SJSA1 (cell line): ENCODE measurements at regions not wholly inside any gene's neighbourhood (a gene's known extent, or its start where the extent isn't known, plus 50 kb on each side); places are given as distances from the start of the nearest gene placed in this dataset.

Experiments used
- DNase-seq, 2 experiments: peaks; one replicate each; pipeline ENCODE4 v3.0.0-alpha.2; 2015 to 2020; ENCODE audit warnings: low spot score in 2 of 2, low read depth in 1 of 2
- H3K27ac ChIP-seq: fragments of 250-450 bp; sonication (Bioruptor Pico); 2 replicates; pipeline ENCODE4 v1.5.1; 2020; ENCODE audit warnings: mild to moderate bottlenecking, moderate library complexity
- H3K27me3 ChIP-seq: fragments of 250-450 bp; sonication (Bioruptor Pico); replicated peaks from 2 replicates; pipeline ENCODE4 v1.5.1; 2020; ENCODE audit warnings: mild to moderate bottlenecking, moderate library complexity
- H3K36me3 ChIP-seq: fragments of 250-450 bp; sonication (Bioruptor Pico); 2 replicates; pipeline ENCODE4 v1.5.1; 2020; ENCODE audit warnings: mild to moderate bottlenecking
- H3K4me1 ChIP-seq: fragments of 250-450 bp; sonication (Bioruptor Pico); replicated peaks from 2 replicates; pipeline ENCODE4 v1.6.1; 2021; ENCODE audit warnings: mild to moderate bottlenecking
- H3K4me3 ChIP-seq: fragments of 250-450 bp; sonication (Bioruptor Pico); 2 replicates; pipeline ENCODE4 v1.5.1; 2020; ENCODE audit warnings: mild to moderate bottlenecking
- H3K9me3 ChIP-seq: fragments of 250-450 bp; sonication (Bioruptor Pico); replicated peaks from 2 replicates; pipeline ENCODE4 v1.5.1; 2020; ENCODE audit warnings: mild to moderate bottlenecking

- no peak overlapping the region for H3K4me3 ChIP-seq
- H3K9me3 ChIP-seq, result no peaks in the 10 kb centered on the region
- no peaks in the 10 kb centered on the region for H3K4me1 ChIP-seq
- DNase-seq, result no peak
- no peaks in the 10 kb centered on the region for H3K36me3 ChIP-seq
- no peak overlapping the region for H3K27ac ChIP-seq
- H3K27me3 ChIP-seq, result peaks cover 27% of the 10 kb centered on the region
These were observed 100.7 kb upstream of the SFSWAP start for GRCh38 chr12:131610181-131610580.

- Histone ChIP-seq H3K36me3 (no peaks in the 10 kb centered on the region), H3K9me3 (no peaks in the 10 kb centered on the region), H3K4me1 (no peaks in the 10 kb centered on the region), H3K27me3 (peaks cover 21% of the 10 kb centered on the region), H3K27ac (no peak overlapping the region), H3K4me3 (no peak overlapping the region)
- no peak for DNase-seq
These were observed 100.0 kb upstream of the SFSWAP start for GRCh38 chr12:131610891-131611290.

- H3K4me1 ChIP-seq, result no peaks in the 10 kb centered on the region
- no peak for DNase-seq
These were observed 99.3 kb upstream of the SFSWAP start for GRCh38 chr12:131611416-131612091.

GRCh38 chr12:131612092-131612755 lies 98.7 kb upstream of the SFSWAP start:
- no peak for DNase-seq
- no peak overlapping the region for H3K27ac ChIP-seq
- H3K9me3 ChIP-seq, result no peaks in the 10 kb centered on the region
- H3K27me3 ChIP-seq, result peaks cover 21% of the 10 kb centered on the region
- H3K4me3 ChIP-seq, result no peak overlapping the region
- no peaks in the 10 kb centered on the region for H3K36me3 ChIP-seq
- H3K4me1 ChIP-seq, result no peaks in the 10 kb centered on the region

More at GRCh38 chr12:131611416-131612091, 99.3 kb upstream of the SFSWAP start:
- H3K36me3 ChIP-seq, result no peaks in the 10 kb centered on the region
- H3K9me3 ChIP-seq, result no peaks in the 10 kb centered on the region
- H3K4me3 ChIP-seq, result no peak overlapping the region
- peaks cover 21% of the 10 kb centered on the region for H3K27me3 ChIP-seq
- no peak overlapping the region for H3K27ac ChIP-seq

GRCh38 chr12:131613186-131613585 lies 97.7 kb upstream of the SFSWAP start:
- no peaks in the 10 kb centered on the region for H3K36me3 ChIP-seq
- H3K9me3 ChIP-seq, result no peaks in the 10 kb centered on the region
- H3K4me1 ChIP-seq, result no peaks in the 10 kb centered on the region
- no peak overlapping the region for H3K4me3 ChIP-seq
- no peak overlapping the region for H3K27ac ChIP-seq
- DNase-seq, result no peak
- H3K27me3 ChIP-seq, result peaks cover 16% of the 10 kb centered on the region

- Histone ChIP-seq H3K27me3 (peaks cover 12% of the 10 kb centered on the region), H3K9me3 (no peaks in the 10 kb centered on the region), H3K27ac (no peak overlapping the region), H3K4me3 (no peak overlapping the region), H3K36me3 (no peaks in the 10 kb centered on the region), H3K4me1 (no peaks in the 10 kb centered on the region)
- no peak for DNase-seq
These were observed 97.2 kb upstream of the SFSWAP start for GRCh38 chr12:131613678-131614077.

GRCh38 chr12:131615326-131616042 lies 95.4 kb upstream of the SFSWAP start:
- H3K27me3 ChIP-seq, result peaks cover 3% of the 10 kb centered on the region; the same call in 1 of the 2 replicates
- no peak overlapping the region for H3K27ac ChIP-seq
- H3K9me3 ChIP-seq, result no peaks in the 10 kb centered on the region
- no peaks in the 10 kb centered on the region for H3K36me3 ChIP-seq
- no peaks in the 10 kb centered on the region for H3K4me1 ChIP-seq
- DNase-seq, result no peak
- H3K4me3 ChIP-seq, result no peak overlapping the region

- H3K27ac ChIP-seq, result no peak overlapping the region
- no peaks in the 10 kb centered on the region for H3K36me3 ChIP-seq
- H3K9me3 ChIP-seq, result no peaks in the 10 kb centered on the region
- no peak overlapping the region for H3K4me3 ChIP-seq
- peaks cover 3% of the 10 kb centered on the region; the same call in 1 of the 2 replicates for H3K27me3 ChIP-seq
- DNase-seq, result no peak
- no peaks in the 10 kb centered on the region for H3K4me1 ChIP-seq
These were observed 94.7 kb upstream of the SFSWAP start for GRCh38 chr12:131616043-131616700.

GRCh38 chr12:131616738-131617137 lies 94.2 kb upstream of the SFSWAP start:
- no peak overlapping the region for H3K4me3 ChIP-seq
- H3K36me3 ChIP-seq, result no peaks in the 10 kb centered on the region
- no peaks in the 10 kb centered on the region for H3K4me1 ChIP-seq
- H3K27me3 ChIP-seq, result peaks cover 3% of the 10 kb centered on the region
- H3K27ac ChIP-seq, result no peak overlapping the region
- no peak for DNase-seq
- no peaks in the 10 kb centered on the region for H3K9me3 ChIP-seq

- H3K36me3 ChIP-seq, result no peaks in the 10 kb centered on the region
- H3K27me3 ChIP-seq, result peaks cover 3% of the 10 kb centered on the region
- H3K27ac ChIP-seq, result no peak overlapping the region
- no peaks in the 10 kb centered on the region for H3K4me1 ChIP-seq
- DNase-seq, result no peak
- H3K9me3 ChIP-seq, result no peaks in the 10 kb centered on the region
- H3K4me3 ChIP-seq, result no peak overlapping the region
These were observed 93.7 kb upstream of the SFSWAP start for GRCh38 chr12:131617179-131617578.

GRCh38 chr12:131617596-131618302 lies 93.1 kb upstream of the SFSWAP start:
- Histone ChIP-seq H3K36me3 (no peaks in the 10 kb centered on the region), H3K27ac (no peak overlapping the region), H3K4me3 (no peak overlapping the region), H3K9me3 (no peaks in the 10 kb centered on the region), H3K27me3 (peaks cover 3% of the 10 kb centered on the region), H3K4me1 (no peaks in the 10 kb centered on the region)
- no peak for DNase-seq

- Histone ChIP-seq H3K4me1 (no peaks in the 10 kb centered on the region), H3K36me3 (no peaks in the 10 kb centered on the region), H3K27ac (no peak overlapping the region), H3K4me3 (no peak overlapping the region), H3K9me3 (no peaks in the 10 kb centered on the region), H3K27me3 (peaks cover 3% of the 10 kb centered on the region)
- no peak for DNase-seq
These were observed 92.6 kb upstream of the SFSWAP start for GRCh38 chr12:131618303-131618658.

GRCh38 chr12:131618701-131619100 lies 92.2 kb upstream of the SFSWAP start:
- no peaks in the 10 kb centered on the region for H3K4me1 ChIP-seq
- no peak overlapping the region for H3K27ac ChIP-seq
- H3K9me3 ChIP-seq, result no peaks in the 10 kb centered on the region
- no peak overlapping the region for H3K4me3 ChIP-seq
- no peaks in the 10 kb centered on the region for H3K36me3 ChIP-seq
- DNase-seq, result no peak
- H3K27me3 ChIP-seq, result peaks cover 3% of the 10 kb centered on the region
